ENCODE measurements at regions not wholly inside any gene's neighbourhood (a gene's known extent, or its start where the extent isn't known, plus 50 kb on each side); places are given as distances from the start of the nearest gene placed in this dataset.

- TF ChIP-seq CTCF (conservative IDR thresholded peaks at IDR 0.05), result no peak
- no peak for TF ChIP-seq ZFX (IDR thresholded peaks at IDR 0.05)
Measured at GRCh38 chr20:55239269-55239668, 763.9 kb downstream of the DOK5 start.
